ENCODE measurements at regions not wholly inside any gene's neighbourhood (a gene's known extent, or its start where the extent isn't known, plus 50 kb on each side); places are given as distances from the start of the nearest gene placed in this dataset.

GRCh38 chr2:7289697-7290096, 372.5 kb downstream of the RNF144A start:
- DNase-seq (ENCODE audit: low spot score): no peak

DNA sequence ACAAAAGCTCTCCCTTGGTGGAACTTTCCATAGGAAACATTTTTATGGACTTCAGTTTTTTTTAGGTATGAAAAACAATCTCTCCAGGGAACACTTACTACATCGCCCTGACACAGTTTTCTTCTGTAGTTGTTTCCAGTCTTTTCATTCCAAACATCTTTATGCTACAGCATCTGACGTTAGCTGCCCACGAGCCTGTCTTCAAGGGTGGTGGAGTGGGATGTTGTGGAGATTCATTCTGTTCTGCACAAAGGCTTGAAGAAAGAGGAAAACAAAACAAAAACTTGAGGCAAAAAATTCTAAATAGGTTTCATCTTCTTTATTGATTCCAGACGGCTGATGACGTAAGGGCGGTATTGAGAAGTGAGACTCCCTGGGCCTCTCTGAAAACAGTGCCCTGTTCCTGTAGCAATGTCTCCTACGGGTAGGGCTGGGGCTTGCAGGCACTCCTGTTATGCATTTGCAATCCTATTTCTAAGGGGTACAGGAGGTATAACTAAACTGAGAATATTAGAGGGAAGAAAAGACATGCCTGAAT, 375.0 kb downstream of the RNF144A start:
- no peak for DNase-seq (ENCODE audit: low spot score)

GRCh38 chr2:7309582-7309981, 392.4 kb downstream of the RNF144A start:
- no peak for DNase-seq (ENCODE audit: low spot score)

DNA sequence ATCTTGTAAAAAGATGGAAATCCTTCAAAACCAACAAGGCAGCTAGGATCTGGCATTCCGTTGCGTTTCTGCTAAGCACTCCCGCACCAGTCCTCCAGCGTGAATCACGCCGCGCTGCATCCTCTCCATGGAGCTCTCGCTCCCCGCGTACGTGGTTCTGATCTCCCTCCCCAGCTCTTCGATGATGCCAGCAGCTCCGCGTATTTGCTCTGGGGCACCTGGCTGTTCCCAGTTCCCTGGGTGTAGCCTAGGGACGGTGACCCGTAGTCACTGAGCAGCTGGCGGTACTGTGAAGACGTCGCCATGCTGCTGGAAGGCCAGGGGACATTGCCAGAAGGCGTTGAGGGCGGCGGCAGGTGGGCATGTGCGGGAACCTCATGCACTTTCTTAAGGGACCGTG, 407.5 kb downstream of the RNF144A start:
- no peak for DNase-seq (ENCODE audit: low spot score)

DNA sequence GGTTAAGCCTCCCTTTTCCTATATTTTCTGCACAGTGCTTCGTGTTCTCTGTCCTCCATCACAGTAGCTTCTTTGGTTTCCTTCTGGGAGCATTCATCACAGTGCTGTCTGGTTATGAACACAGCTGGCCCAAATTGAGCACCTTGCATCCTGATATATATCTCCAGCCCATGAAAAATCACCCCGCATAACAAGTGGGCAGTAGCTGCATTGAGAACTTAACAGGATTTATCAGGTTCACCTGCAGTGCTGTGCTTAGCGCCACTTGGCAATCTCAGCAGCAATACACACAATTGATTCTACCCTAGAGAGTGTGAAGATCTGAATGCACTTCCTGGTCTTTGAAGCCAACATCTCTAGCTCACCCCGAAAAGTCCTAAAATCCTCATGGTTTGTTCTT, 408.0 kb downstream of the RNF144A start:
- no peak for DNase-seq (ENCODE audit: low spot score)

DNA sequence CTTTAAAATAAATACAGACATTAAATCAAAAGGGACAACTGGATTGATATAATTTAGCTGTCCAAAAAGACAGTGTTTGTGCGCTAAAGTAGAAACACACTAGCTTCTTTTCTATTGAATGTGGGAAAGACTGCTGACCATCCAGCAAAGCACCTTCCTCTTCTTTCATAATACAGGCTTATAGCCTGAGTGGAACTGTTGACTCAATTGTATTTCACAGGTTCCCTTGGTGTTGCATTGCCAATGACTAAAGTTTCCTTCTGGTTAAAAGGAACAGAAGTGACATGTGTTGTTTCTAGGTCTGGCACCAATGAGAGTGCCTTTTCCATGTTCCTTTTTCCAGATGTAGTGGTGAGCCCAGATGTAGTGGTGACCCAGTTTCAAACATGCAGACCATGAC, 412.3 kb downstream of the RNF144A start:
- DNase-seq (ENCODE audit: low spot score): no peak

DNA sequence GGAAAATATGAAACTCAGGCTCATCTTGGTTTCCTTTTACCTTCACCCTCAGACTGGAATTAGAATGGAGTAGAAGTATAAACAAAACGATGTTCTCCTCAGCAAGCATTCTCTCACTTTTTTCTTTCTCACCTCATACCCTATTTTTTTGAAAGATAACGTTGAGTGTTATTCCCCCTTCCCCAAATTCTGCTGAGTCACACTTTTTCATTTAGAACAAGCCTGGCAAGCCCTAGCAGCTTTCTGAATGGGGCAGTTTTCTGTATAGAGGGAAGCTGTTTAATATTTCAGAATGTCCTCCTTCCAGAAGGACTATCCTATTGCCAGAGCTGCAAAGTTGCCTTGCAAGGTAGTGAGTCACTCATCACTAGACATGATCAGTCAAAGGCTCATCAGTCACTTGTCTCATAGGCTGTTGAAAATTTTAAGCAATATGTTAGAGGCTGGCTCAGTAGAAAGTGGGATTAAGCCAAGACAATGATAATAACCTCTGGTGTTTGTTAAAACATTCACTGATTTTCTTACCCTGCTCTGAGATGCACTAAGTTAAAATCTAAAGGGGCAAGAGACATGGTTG, 416.1 kb downstream of the RNF144A start:
- DNase-seq (ENCODE audit: low spot score): no peak

DNA sequence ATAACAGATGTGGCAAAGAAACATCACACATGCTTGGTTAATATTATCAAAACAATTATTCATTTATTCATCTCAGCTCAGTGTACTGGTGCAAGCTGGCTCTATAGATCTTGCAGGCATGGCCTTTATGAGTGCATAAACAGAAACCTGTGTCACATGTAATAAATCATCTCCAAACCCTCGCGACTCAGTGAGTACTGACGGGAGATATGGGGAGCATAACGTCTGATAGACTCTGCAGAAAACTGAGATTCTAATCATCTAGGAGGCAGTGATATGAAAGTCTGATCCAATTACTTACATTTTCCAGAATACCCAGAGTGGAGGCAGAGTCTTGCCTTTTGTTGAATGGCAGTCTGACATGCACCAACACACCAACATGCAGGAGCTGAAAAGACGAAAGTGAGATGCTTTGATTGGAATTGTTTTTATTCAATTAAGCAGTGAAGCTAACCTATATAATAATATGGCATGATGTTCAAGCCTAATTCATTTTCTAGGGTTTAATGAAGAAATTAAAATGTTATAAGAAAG, 416.8 kb downstream of the RNF144A start:
- no peak for DNase-seq (ENCODE audit: low spot score)

- DNase-seq (ENCODE audit: low spot score): no peak
Observed at GRCh38 chr2:7338961-7339360, 421.7 kb downstream of the RNF144A start.

- no peak for DNase-seq (ENCODE audit: low spot score)
Observed at GRCh38 chr2:7346336-7346735, 429.1 kb downstream of the RNF144A start.

GRCh38 chr2:7348761-7349160, 431.5 kb downstream of the RNF144A start:
- DNase-seq (ENCODE audit: low spot score): no peak

DNA sequence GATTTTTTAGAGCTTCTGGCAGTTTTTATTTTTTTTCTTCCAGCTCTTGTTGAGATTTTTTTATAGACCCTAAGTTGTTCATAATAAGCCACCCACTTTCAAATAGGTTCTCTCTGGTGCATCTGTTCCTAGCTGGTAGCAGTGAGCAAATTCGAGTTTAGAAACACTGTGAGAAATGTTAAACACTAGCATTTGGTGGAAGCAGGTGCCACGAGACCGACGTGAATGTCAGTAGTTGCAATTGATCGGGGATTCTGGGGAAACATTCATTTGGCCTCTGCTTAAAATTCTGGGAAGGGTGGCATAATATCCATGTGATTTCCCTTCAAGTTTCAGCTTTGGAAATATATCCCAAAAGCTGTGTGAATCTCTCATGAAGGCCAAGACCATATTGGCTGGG, 435.0 kb downstream of the RNF144A start:
- DNase-seq (ENCODE audit: low spot score): no peak

DNA sequence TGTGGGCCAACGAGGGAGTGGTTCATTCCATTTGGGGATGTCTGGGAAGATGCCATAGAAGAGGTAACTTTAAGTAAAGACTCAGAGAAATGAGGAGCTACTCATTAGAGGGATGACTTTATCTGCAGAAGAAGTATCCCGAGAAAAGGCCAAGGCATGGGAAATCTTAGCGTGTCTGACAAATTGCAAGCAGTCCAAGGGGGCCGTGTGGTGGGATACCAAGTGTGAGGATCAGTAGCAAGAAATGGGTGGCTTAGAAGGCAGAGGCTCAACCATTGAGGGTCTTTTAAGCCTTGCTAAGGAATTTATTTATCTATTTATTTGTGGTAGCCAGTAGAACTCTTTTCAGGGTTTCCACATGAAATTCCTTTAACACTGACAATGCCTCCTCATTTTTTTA, 436.4 kb downstream of the RNF144A start:
- DNase-seq (ENCODE audit: low spot score): no peak

- no peak for DNase-seq (ENCODE audit: low spot score)
Observed at GRCh38 chr2:7355781-7356180, 438.6 kb downstream of the RNF144A start.

DNA sequence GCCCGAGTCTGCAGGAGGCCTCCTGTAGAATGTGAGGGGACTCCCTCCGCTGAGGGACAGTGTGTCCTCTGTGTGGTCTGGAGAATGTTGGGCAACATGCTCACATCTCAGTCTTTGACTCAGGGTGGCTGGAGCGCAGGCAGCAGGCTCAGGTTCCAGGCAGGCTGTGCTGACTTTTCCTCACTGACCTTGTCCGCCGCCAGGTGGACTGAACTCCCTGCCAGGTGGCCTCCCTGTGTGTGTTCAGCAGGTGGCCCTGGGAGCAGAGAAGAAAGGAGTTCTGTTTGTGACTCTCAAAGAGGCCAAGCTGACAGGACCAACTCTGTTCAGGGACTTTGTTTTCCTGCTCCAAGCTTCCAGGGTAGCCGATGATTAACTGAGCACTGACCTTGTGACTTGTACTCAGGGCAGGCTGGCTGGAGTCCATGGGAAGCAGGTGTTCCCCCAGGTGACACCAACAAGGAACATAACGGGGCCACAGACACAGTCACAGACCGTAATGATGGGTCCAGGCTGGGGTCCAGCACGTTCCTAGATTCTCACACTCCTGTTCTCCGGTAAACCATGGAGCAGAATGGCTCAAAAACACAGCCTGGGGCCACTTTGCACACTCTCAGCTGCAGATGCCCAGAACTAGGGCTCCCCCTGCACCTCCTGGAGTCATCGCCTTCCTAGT, 439.8 kb downstream of the RNF144A start:
- no peak for DNase-seq (ENCODE audit: low spot score)

GRCh38 chr2:7357993-7358392, 440.8 kb downstream of the RNF144A start:
- DNase-seq (ENCODE audit: low spot score): no peak

DNA sequence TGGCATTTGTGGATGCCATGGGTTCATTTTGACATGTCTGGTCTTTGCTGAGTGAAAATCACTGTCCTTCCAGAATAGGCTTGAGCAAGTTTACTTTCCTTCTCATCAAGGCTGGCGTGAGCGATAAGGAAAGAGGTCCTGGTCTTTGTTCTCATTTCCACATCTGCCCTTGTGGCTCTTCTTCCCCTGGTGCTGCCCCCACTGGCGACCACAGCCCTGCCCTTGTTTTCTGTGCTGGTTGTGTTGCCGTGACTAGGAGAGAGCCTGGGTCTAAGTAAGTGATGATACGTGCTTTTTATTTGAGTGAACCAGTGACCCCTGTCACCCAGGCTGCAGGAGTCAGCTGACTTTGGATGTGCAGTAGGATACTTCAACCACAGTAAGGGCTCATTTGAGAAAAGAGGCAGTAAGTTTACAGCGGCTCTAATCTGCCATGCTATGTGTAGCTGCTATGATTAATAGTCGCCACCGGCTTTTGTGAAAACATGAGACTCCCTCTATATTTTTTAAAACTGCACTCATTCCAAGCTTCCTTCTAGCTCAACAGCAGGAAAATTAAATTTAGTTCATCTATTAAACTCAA, 441.7 kb downstream of the RNF144A start:
- DNase-seq (ENCODE audit: low spot score): no peak

DNA sequence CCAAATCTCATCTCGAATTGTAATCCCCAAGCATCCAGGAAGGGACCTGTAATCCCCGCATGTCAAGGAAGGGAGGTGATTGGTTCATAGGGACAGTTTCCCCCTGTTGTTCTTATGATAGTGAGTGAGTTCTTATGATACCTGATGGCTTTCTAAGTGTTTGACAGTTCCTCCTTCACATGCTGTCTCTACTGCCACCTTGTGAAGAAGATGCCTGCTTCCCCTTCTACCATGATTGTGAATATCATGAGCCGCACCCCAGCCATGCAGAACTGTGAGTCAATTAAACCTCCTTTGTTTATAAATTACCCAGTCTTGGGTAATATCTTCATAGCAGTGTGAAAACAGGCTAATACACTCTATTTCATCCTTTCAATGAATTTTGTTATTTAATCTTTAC, 446.7 kb downstream of the RNF144A start:
- no peak for DNase-seq (ENCODE audit: low spot score)

DNA sequence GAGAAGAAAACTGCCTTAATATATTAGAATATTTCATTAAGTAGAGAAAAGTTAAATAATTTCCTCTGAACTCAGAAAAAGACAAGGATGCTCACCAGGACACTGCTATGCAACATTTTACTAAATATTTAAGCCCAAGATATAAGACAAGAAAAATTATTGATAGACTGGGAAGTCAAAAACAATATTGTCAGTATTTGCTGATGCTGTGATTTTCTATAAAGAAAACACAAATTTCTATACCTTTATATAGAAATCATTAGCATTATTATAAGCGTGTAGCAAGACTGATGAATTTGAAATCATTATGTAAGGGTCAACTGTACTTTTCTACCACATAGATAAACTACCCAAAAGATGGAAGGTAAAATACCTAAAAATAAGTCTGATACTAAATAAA, 451.0 kb downstream of the RNF144A start:
- DNase-seq (ENCODE audit: low spot score): no peak

GRCh38 chr2:7373156-7373555, 455.9 kb downstream of the RNF144A start:
- DNase-seq (ENCODE audit: low spot score): no peak

- DNase-seq (ENCODE audit: low spot score): no peak
Observed at GRCh38 chr2:7375901-7376300, 458.7 kb downstream of the RNF144A start.

DNA sequence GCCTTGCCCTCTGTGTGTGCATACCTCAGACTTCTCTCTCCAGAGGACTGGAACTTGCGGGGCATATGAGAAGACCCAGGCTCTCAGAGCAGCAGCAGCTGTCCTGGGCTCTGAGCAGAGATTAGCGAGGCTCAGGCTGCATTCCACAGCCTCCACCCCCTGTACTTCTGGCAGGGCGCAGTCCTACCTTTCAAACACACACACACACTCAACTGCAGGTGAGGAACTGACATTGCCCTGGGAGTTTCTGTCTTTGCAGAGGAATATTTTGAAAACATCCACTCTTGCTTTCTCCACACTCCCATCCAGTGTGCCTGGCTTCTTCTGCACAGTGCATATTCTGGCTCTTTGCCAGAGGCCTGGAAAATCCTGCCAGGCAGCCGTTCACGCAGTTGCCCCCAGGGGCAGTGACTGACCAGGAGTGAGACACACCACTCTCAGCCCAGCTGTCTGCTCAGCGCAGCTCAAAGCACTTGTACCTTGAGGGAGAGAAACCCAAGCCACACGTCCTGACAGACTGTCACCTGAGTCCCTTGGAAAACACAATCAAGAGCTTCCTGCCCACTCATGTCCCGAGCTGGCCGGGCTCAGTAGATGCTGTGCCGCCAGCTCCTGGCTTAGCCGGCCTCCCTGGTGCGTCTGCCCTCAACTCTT, 460.8 kb downstream of the RNF144A start:
- no peak for DNase-seq (ENCODE audit: low spot score)

DNA sequence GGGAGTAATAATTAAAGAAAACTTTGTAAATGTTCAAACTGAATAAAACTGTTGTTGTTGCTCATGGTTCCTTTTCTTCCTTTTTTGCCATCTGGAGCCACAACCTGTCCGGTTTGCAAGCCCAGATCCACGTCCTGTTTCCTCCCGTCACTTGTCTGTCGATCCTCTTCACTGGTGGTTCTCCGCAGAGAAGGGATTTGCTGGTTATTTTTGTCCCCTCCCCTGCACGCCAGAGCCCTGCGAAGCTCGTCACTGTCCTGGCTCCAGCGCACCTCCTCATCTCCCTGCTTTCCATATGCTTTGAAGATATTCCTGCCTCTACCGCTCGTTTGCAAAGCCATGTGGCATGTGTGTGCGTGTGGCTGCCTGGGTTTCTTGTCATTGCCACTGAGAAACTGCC, 461.4 kb downstream of the RNF144A start:
- no peak for DNase-seq (ENCODE audit: low spot score)
